HG02943 (cell line): ENCODE measurements at regions not wholly inside any gene's neighbourhood (a gene's known extent, or its start where the extent isn't known, plus 50 kb on each side); places are given as distances from the start of the nearest gene placed in this dataset.

Experiments
- ATAC-seq: cut with Tn5 transposase; IDR thresholded peaks from one replicate; pipeline ENCODE4 v1.9.1; 2021; ENCODE audit warnings: mild to moderate bottlenecking, low read depth, moderate library complexity; ENCODE audit not compliant: unreplicated experiment

- no peak for ATAC-seq
These were observed 411.4 kb downstream of the CCDC91 start for GRCh38 chr12:28601570-28602058.

- no peak for ATAC-seq
These were observed 412.5 kb downstream of the CCDC91 start for GRCh38 chr12:28602786-28603185.

- no peak for ATAC-seq
These were observed 413.0 kb downstream of the CCDC91 start for GRCh38 chr12:28603239-28603638.

- no peak for ATAC-seq
These were observed 413.5 kb downstream of the CCDC91 start for GRCh38 chr12:28603801-28604200.

- no peak for ATAC-seq
These were observed 414.0 kb downstream of the CCDC91 start for GRCh38 chr12:28604240-28604639.

GRCh38 chr12:28606967-28607557 lies 416.8 kb downstream of the CCDC91 start:
- no peak for ATAC-seq

- no peak for ATAC-seq
These were observed 420.3 kb downstream of the CCDC91 start for GRCh38 chr12:28610401-28611114.

- ATAC-seq: no peak
These were observed 420.8 kb downstream of the CCDC91 start for GRCh38 chr12:28611115-28611435.

GRCh38 chr12:28611449-28611848 lies 421.2 kb downstream of the CCDC91 start:
- no peak for ATAC-seq

- ATAC-seq: no peak
These were observed 427.9 kb downstream of the CCDC91 start for GRCh38 chr12:28618171-28618570.

GRCh38 chr12:28618772-28619171 lies 428.5 kb downstream of the CCDC91 start:
- ATAC-seq: no peak

GRCh38 chr12:28620281-28620680 lies 430.0 kb downstream of the CCDC91 start:
- no peak for ATAC-seq

- no peak for ATAC-seq
These were observed 432.1 kb downstream of the CCDC91 start for GRCh38 chr12:28622406-28622805.

- no peak for ATAC-seq
These were observed 436.2 kb downstream of the CCDC91 start for GRCh38 chr12:28626504-28626903.

- ATAC-seq: no peak
These were observed 439.4 kb downstream of the CCDC91 start for GRCh38 chr12:28629691-28630090.

GRCh38 chr12:28631831-28632230 lies 441.6 kb downstream of the CCDC91 start:
- no peak for ATAC-seq

GRCh38 chr12:28640519-28640918 lies 450.3 kb downstream of the CCDC91 start:
- no peak for ATAC-seq

- ATAC-seq: no peak
These were observed 455.2 kb downstream of the CCDC91 start for GRCh38 chr12:28645436-28645835.

GRCh38 chr12:28645891-28646290 lies 455.6 kb downstream of the CCDC91 start:
- no peak for ATAC-seq

- no peak for ATAC-seq
These were observed 460.6 kb downstream of the CCDC91 start for GRCh38 chr12:28650906-28651305.

GRCh38 chr12:28652239-28652638 lies 462.0 kb downstream of the CCDC91 start:
- ATAC-seq: no peak

- ATAC-seq: no peak
These were observed 467.1 kb upstream of the FAR2 start for GRCh38 chr12:28681980-28682379.
